ENCODE measurements at regions not wholly inside any gene's neighbourhood (a gene's known extent, or its start where the extent isn't known, plus 50 kb on each side); places are given as distances from the start of the nearest gene placed in this dataset.

GRCh38 chr11:33448461-33449130 is 191.4 kb downstream of the HIPK3 start:
- intact Hi-C loops (cut with DNase I), result no loop called here
- ATAC-seq (no peak), DNase-seq (no peak)
- H3K4me1 ChIP-seq, result no peaks in the 10 kb centered on the region
- H3K27ac ChIP-seq, result no peak overlapping the region
- no peak overlapping the region for H3K4me3 ChIP-seq
- H3K9me3 ChIP-seq, result no peaks in the 10 kb centered on the region
- peaks cover 0 to 8% of the 10 kb centered on the region in 2 donors for H3K27me3 ChIP-seq
- no peak for TF ChIP-seq CTCF (IDR thresholded peaks at IDR 0.05)
- H3K36me3 ChIP-seq, result no peaks in the 10 kb centered on the region

GRCh38 chr11:33445761-33446161 is 188.6 kb downstream of the HIPK3 start:
- H3K27me3 ChIP-seq, result peaks cover 0 to 8% of the 10 kb centered on the region in 2 donors
- H3K9me3 ChIP-seq, result no peaks in the 10 kb centered on the region
- TF ChIP-seq CTCF (IDR thresholded peaks at IDR 0.05), result no peak
- H3K4me1 ChIP-seq, result no peaks in the 10 kb centered on the region
- H3K4me3 ChIP-seq, result no peak overlapping the region
- DNase-seq, result no peak
- no peak overlapping the region for H3K27ac ChIP-seq
- intact Hi-C loops (cut with DNase I), result no loop called here
- ATAC-seq, result no peak
- H3K36me3 ChIP-seq, result no peaks in the 10 kb centered on the region

- no peak for TF ChIP-seq CTCF (IDR thresholded peaks at IDR 0.05)
- Histone ChIP-seq H3K36me3 (no peaks in the 10 kb centered on the region), H3K4me3 (no peak overlapping the region), H3K27me3 (peaks cover 0 to 6% of the 10 kb centered on the region in 2 donors), H3K4me1 (no peaks in the 10 kb centered on the region), H3K9me3 (no peaks in the 10 kb centered on the region), H3K27ac (no peak overlapping the region)
- intact Hi-C loops (cut with DNase I), result no loop called here
- DNase-seq (no peak), ATAC-seq (no peak)
These were observed 187.8 kb downstream of the HIPK3 start for GRCh38 chr11:33444835-33445594.

- DNase-seq (no peak), ATAC-seq (no peak)
- Histone ChIP-seq H3K4me3 (no peak overlapping the region), H3K27ac (no peak overlapping the region), H3K36me3 (no peaks in the 10 kb centered on the region), H3K27me3 (no peaks in the 10 kb centered on the region), H3K9me3 (no peaks in the 10 kb centered on the region), H3K4me1 (no peaks in the 10 kb centered on the region)
- no peak for TF ChIP-seq CTCF (IDR thresholded peaks at IDR 0.05)
- intact Hi-C loops (cut with DNase I), result no loop called here
These were observed 186.5 kb downstream of the HIPK3 start for GRCh38 chr11:33443684-33444083.

GRCh38 chr11:33438301-33438700 is 181.1 kb downstream of the HIPK3 start:
- intact Hi-C loops (cut with DNase I), result no loop called here
- Histone ChIP-seq H3K4me1 (no peaks in the 10 kb centered on the region), H3K9me3 (peaks cover 0 to 13% of the 10 kb centered on the region in 2 donors), H3K4me3 (no peak overlapping the region), H3K27me3 (no peaks in the 10 kb centered on the region), H3K36me3 (no peaks in the 10 kb centered on the region), H3K27ac (no peak overlapping the region)
- DNase-seq (no peak), ATAC-seq (no peak)
- TF ChIP-seq CTCF (IDR thresholded peaks at IDR 0.05), result no peak
